Lung (tissue), 11 donors: ENCODE measurements at regions not wholly inside any gene's neighbourhood (a gene's known extent, or its start where the extent isn't known, plus 50 kb on each side); places are given as distances from the start of the nearest gene placed in this dataset.

ENCODE experiments used
- ATAC-seq: fragments of 200-7000 bp; cut with Tn5 transposase; one replicate; pipeline ENCODE4 v1.9.1; 2020; ENCODE audit warnings: moderate number of reproducible peaks; ENCODE audit not compliant: insufficient read depth, low FRiP score
- DNase-seq, 3 donors: peaks; one replicate each; pipeline ENCODE4 v3.0.0-alpha.2; 2013 to 2017
- H3K27ac ChIP-seq, 2 donors: one replicate each; pipeline ENCODE4 v1.5.1; 2013; ENCODE audit warnings: mild to moderate bottlenecking in 2 of 2, moderate library complexity in 2 of 2, control low read depth in 1 of 2, inconsistent platforms in 1 of 2, low read depth in 1 of 2, low read length in 1 of 2
- H3K27me3 ChIP-seq, 3 donors: one replicate each; pipeline ENCODE4 v1.5.1; 2013; ENCODE audit warnings: low read length in 2 of 3; ENCODE audit not compliant: control insufficient read depth in 3 of 3, insufficient read depth in 3 of 3
- H3K36me3 ChIP-seq, 4 donors: one replicate each; pipeline ENCODE4 v1.5.1; 2013; ENCODE audit warnings: low read length in 4 of 4, mild to moderate bottlenecking in 1 of 4, moderate library complexity in 1 of 4; ENCODE audit not compliant: control insufficient read depth in 4 of 4, insufficient read depth in 4 of 4
- H3K4me1 ChIP-seq, 5 donors: one replicate each; pipeline ENCODE4 v1.5.1; 2013; ENCODE audit warnings: low read length in 5 of 5, mild to moderate bottlenecking in 2 of 5, moderate library complexity in 1 of 5; ENCODE audit not compliant: control insufficient read depth in 5 of 5, insufficient read depth in 5 of 5
- H3K4me3 ChIP-seq: one replicate; pipeline ENCODE4 v1.5.1; 2013; ENCODE audit warnings: mild to moderate bottlenecking, control low read depth, moderate library complexity
- H3K9ac ChIP-seq, 2 donors: one replicate each; pipeline ENCODE4 v1.5.1; 2013; ENCODE audit warnings: low read length in 2 of 2, control low read depth in 1 of 2; ENCODE audit not compliant: insufficient read depth in 1 of 2
- H3K9me3 ChIP-seq, 4 donors: one replicate each; pipeline ENCODE4 v1.5.1; 2013; ENCODE audit warnings: low read length in 3 of 4, mild to moderate bottlenecking in 1 of 4, moderate library complexity in 1 of 4; ENCODE audit not compliant: control insufficient read depth in 4 of 4, insufficient read depth in 3 of 4
- CTCF ChIP-seq: IDR thresholded peaks from 2 replicates; pipeline ENCODE4 v1.5.1; 2012; ENCODE audit warnings: mild to moderate bottlenecking; ENCODE audit errors: control extremely low read depth, extremely low read depth
- WGBS, 2 donors: extraction: QIAGEN DNeasy Blood & Tissue Kit; methylation state at CpG; one replicate each; pipeline ENCODE4 v1.1.7; 2013; 5-methylcytosine and 5-hydroxymethylcytosine counted together
- donor health status: control.
- donor health status: control.
- donor health status: Bipolar disorder and iron deficiency.
- donor health status: healthy.
- donor health status: DM: yes; HTN: yes; CAD: no.

GRCh38 chr9:88685966-88686365 is 151.0 kb downstream of the NXNL2 start:
- peaks cover 0 to 17% (median 0%) of the 10 kb centered on the region in 5 donors for H3K4me1 ChIP-seq
- DNase-seq (no peak), ATAC-seq (no peak)
- H3K36me3 ChIP-seq = no peaks in the 10 kb centered on the region
- 92 to 95% methylated on average over 22 of the region's 22 CpGs for WGBS, 2 donors
- H3K9ac ChIP-seq = no peak overlapping the region
- no peak for TF ChIP-seq CTCF
- no peak overlapping the region for H3K27ac ChIP-seq
- no peaks in the 10 kb centered on the region for H3K27me3 ChIP-seq
- peaks cover 0 to 3% (median 0%) of the 10 kb centered on the region in 4 donors for H3K9me3 ChIP-seq
- H3K4me3 ChIP-seq = no peak overlapping the region

- 66 to 81% methylated on average over 6 of the region's 6 CpGs for WGBS, 2 donors
- H3K4me1 ChIP-seq = peaks cover 0 to 16% (median 0%) of the 10 kb centered on the region in 5 donors
- no peak overlapping the region for H3K9ac ChIP-seq
- peaks cover 0 to 5% (median under 1%) of the 10 kb centered on the region in 4 donors for H3K9me3 ChIP-seq
- H3K36me3 ChIP-seq = no peaks in the 10 kb centered on the region
- ATAC-seq (no peak), DNase-seq (peak in 1 of 3 donors; percentile 40)
- H3K27ac ChIP-seq = no peak overlapping the region
- H3K27me3 ChIP-seq = no peaks in the 10 kb centered on the region
- no peak for TF ChIP-seq CTCF
- no peak overlapping the region for H3K4me3 ChIP-seq
Measured at GRCh38 chr9:88689509-88690298, 154.7 kb downstream of the NXNL2 start.

GRCh38 chr9:88690628-88691027 is 155.7 kb downstream of the NXNL2 start:
- no peak overlapping the region for H3K9ac ChIP-seq
- H3K36me3 ChIP-seq = no peaks in the 10 kb centered on the region
- DNase-seq (no peak), ATAC-seq (no peak)
- no peaks in the 10 kb centered on the region for H3K27me3 ChIP-seq
- no peak for TF ChIP-seq CTCF
- peaks cover 0 to 20% (median 0%) of the 10 kb centered on the region in 5 donors for H3K4me1 ChIP-seq
- peaks cover 0 to 7% (median under 1%) of the 10 kb centered on the region in 4 donors for H3K9me3 ChIP-seq
- no peak overlapping the region for H3K27ac ChIP-seq
- WGBS, 2 donors = 95% methylated on average over 3 of the region's 3 CpGs
- no peak overlapping the region for H3K4me3 ChIP-seq
